Inflammatory macrophage treated with lipopolysaccharide for 1 hour (primary cell): ENCODE measurements at regions not wholly inside any gene's neighbourhood (a gene's known extent, or its start where the extent isn't known, plus 50 kb on each side); places are given as distances from the start of the nearest gene placed in this dataset.

Source experiments
- DNase-seq, 2 donors: peaks; one replicate each; pipeline ENCODE4 v3.0.0-alpha.2; 2020 to 2022

DNA sequence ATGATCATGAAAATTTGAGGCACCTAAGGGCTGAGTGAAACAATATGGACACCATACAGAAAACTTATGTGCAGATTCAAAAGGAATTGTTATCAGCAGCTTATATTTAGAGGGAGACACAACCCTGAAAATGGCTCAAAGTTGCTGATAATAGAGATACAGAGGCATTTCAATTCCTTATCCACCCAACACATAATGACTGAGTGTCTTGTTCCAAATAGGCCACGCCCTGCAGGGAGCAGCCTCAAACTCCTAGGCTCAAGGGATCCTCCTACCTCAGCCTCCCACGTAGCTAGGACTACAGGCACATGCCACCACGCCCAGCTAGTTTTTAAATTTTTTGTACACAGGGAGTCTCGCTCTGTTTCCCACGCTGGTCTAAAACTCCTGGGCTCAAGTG lies 79.0 kb downstream of the LBH start:
- DNase-seq = no peak

DNA sequence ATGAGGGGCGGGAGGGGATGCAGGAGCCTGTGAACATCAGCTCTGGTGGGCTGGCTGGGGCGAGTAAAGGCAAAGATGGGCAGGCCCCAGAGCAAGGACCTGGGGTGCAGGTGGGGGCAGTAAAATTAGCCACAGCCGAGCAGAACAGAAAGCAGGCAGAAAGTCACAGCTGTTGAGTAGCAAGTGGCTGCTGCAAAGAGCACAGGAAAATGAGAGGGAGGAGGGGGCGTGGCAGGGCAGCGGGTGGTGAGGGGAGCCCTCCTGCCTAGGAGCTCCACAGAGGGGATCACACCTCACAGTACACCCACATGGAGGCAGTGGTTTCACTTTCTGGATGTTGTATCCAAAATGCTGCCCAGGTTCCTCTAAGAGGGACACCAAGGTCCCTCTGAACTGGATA lies 79.6 kb downstream of the LBH start:
- DNase-seq = no peak

DNA sequence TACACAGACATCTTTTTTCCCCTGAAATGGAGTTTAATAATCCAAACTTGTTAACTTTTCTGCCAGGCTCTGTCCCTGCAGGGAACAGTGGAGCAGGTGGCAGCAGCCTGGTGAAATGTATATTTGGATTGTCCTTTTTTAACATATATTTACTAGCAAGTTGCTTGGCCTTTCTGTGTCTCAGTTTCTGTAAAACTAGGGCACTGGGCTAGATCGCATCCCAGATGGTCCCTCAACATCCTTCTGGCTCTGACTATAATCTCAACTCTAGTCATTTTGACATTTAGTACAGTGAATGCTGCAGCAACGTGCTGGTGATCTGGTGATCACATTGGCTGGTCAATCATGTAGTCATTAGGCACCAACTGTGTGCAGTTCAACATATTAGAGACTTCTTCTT lies 80.4 kb downstream of the LBH start:
- DNase-seq = no peak

DNA sequence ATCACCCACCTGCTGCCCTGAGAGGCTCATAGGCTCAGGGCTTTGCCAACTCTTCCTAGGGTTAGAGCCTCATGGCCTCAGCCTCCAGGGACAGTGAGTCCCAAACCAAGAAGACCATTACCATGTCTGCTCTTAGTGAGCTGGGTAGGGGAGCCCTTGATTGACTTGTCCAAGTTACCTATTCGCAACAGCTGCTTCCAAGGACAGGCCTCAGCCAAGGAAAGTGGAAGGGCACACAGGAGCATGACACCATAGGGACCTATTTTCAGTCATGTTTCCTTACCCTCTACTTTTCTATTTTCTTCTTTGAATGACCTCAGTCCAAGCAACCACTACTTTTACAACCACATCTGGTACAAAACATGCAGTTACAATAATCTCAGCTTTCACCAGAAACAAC lies 81.6 kb downstream of the LBH start:
- DNase-seq = no peak

DNA sequence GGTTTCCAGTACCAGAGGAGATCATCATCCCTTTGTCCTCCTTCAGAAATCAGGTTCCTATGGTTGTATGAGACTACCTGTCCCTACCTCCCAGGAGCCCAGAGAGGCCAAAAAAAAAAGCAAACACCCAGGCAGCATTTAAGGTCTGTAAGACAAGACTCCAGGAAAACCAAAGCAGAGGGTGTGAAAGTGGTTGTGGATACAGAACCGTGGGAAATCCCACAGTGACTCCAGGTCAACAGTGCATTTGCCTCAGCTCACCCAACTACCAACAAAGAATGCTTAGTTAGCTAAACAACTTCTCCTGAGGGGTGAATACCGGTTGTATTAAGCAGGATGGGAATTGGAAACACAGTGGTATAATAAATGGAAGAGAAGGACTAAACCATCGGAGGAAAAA lies 83.6 kb downstream of the LBH start:
- DNase-seq = no peak

DNA sequence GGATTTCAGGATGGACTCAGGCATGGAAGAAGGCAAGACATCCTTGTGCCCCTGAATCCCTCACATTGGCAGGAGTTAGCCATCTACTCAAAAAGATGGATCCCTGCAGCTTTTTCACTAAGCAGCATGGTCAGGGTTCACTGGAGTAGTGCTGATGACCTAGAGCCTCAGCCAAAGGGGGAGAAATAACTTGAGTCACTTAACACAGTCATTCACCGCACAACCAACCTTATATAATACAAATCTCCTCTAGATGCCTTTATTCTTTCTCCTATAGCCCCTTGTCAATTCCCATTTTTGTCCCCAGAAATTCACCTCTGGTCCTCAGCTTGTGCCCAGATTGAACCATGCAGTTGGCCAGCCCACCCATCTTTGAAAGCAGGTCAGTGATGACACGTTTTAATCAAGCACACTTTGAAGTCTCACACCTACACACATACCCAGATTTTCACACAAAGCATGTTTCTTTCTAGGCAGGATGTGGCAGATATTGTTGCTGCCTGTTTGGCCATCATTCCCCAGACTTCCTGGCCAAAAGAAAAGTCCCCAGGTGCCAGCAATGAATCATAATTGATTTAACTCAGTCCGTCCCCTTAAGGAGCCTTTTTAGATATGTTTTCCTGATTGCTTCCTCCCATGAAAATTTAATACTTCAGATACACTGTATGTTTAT lies 84.2 kb downstream of the LBH start:
- DNase-seq = no peak

DNA sequence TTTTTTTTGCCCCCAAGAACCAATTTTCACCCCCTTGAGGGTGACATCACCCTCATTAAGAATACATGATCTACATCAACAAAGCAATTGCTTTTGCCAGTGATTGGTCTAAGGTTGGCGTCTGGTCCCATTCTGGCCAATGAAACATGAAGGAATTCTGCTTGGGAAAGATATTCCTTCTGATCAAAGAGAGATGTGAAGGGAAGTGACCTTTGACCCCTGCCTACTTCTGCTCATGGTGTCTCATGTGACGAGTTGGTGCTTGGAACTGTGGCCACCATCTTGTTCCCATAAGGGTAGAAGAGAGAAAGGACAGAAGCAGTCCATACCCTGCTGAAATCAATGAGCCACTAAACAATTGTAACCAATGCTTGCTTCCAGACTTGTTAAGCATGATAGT lies 85.1 kb downstream of the LBH start:
- DNase-seq = no peak

DNA sequence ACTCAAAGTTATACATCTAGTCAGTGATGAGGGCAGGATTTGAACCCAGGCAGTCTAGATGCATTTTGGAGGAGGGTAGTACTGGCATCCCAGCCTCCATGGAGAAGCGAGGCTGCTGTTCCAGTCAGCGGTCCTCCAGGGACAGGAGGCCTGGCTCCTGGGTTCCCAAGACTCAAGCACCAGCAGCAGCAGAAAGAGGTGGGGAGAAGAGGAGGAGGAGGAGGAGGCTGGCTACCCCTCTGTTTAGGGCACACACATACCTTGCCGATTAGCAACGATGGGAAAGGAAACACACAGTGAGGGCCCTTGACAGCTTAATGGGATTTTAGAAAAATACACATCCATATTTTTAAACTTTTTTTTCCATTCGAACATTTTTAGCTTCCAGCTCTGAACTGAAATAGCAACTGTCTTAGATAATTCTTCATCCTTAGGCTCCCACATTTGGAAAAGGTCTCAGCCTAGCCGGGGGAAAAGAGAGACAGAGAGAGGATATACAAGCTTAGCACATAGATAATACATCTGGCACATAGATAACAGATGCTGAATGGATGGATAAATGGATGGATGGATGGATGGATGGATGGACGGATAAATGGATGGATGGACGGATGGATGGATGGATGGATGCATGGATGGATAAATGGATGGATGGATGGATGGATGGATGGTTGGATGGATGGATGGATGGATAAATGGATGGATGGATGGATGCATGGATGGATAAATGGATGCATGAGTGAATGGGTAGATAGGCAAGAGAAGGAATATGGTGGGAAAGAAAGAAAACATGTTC lies 87.9 kb downstream of the LBH start:
- DNase-seq = no peak

DNA sequence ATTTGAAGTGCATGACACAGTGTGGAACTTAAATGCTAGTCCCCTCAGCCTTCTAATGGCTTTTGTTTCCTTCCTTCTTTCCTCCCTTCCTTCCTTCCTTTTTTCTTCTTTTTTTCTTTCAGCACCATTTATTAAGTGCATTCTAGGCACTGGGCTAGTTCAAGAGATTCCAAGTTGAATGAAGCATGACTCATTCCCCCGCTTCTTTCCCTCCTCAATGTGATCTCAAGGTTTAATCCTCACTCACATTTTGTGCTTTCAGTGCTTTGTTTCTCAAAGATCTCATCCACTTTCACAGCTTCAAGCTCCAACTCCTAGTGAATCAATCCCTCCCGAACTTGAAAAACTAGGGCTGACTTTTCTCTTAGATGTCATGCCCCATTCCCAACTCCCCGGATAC lies 90.1 kb downstream of the LBH start:
- no peak for DNase-seq

DNA sequence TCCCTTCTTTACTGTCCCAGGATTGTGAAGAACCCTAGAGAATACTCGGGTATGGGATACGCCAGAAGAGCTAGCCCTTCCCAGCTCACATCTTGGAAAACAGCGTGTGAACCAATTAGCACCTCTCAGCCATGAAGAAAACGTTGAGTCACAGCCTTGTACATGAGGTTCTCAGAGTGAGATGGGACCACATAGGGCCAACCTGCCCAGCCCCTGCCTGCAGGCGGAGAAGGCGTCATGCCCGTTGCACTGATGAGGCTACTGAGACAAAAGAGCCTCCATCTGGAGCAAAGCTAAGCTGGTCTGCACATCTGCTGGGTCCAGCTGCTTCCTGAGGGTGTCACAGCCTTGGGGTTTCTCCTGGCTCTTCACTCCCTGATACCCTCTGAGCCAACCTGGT lies 92.2 kb downstream of the LBH start:
- no peak for DNase-seq

DNA sequence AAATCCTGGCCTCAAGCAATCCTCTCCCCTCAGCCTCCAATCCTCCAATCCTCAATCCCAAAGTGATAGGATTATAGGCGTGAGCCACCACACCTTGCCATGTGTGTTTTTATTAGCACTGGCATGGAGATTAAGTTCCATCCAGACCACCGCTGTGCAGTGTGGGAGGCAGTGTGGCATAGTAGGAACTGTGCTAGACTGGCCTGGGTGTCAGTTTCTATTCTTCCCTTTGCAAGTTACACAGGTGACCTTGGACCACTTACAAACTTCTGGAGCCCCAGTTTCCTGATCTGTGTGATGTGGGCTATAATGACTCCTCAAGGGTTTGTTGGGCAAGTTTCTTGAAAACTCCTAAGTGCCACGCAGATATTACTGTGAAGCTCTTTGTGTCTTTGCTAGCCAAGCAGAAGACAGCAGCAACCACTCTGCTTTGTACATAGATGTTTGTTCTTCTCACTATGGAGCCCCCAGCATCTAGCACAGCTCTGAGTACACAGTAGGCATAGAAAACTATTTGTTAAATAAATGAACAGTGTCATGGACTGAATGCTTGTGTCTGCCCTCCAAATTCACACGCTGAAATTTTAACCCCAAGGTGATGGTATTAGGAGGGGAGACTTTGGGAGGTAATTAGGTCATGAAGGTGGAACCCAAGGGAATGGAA lies 93.0 kb downstream of the LBH start:
- no peak for DNase-seq

DNA sequence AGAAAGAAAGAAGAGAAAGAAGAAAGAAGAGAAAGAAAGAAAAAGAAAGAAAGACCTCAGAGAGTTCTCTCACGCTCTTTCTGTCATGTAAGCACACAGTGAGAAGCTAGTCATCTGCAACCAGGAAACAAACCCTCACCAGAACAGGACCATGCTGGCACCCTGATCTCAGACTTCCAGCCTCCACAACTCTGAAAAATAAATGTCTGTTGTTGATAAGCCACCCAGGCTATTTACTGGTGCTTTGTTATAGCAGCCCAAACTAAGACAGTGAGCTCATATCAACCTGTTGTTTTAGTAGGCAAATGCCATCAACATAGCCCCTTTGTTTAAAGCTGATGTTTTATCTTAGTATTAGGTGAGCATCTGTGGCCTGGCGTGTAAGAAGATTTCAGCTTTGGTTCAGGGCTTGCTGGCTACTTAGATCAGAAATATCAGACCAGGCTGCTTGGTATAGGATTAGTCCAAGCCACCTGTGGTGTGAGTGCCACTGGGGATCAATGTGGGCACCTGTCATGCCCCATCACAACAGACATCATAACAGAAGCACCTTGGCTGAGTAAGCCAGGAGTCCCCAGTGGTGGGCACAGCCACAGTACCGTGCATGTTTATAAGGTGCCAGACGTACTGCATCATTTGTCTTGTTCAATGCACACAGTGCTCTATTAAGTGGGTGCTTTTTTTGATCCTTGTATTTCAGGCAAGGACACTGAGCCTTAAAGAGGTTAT lies 94.4 kb downstream of the LBH start:
- no peak for DNase-seq

DNA sequence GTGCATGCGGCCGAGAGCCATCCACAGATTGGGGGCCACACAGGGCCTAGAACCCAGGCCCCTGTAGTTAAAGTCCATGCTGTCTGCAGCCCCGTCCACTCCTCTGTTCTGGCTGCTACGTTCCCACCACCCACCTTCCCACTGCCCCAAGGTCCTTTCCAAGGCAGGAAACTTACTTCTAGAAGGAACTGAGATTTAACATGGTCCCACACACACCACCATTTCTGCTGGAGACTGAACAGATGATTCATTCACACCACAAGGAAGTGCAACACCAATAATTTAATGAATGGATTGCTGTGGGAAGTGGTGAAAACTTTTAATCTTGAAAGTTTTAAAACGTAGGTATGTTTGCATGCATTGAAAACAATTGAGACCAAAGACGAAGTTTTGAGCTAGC lies 95.2 kb downstream of the LBH start:
- DNase-seq = no peak

DNA sequence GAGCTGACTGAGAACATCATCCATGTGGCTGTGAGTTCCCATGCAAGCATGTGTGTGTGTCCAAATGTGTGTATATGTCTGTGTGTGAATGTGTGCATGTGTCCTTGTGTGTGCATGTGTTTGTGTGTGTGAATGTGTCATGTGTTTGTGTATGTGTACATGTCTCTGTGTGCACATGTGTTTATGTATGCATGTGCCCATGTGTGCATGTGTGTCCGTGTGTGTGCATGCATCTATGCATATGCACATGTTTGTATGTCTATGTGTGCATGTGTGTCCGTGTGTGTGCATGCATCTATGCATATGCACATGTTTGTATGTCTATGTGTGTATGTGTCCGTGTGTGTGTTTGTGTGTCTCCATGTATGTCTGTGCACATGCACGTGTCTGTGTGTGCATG lies 99.7 kb downstream of the LBH start:
- no peak for DNase-seq

DNA sequence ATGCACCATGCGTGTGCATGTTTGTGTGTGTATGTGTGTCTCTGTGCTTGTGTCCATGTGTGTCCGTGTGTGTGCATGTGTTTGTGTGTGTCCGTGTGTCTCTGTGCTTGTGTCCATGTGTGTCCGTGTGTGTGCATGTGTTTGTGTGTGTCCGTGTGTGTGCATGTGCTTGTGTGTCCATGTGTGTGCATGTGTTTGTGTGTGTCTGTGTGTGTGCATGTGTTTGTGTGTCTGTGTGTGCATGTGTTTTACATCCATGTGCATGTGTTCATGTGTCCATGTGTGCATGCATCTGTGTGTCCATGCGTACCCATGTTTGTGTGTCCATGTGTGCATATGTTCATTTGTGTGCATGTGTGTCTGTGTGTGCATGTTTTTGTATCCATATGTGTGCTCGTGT lies 100.5 kb downstream of the LBH start:
- no peak for DNase-seq

DNA sequence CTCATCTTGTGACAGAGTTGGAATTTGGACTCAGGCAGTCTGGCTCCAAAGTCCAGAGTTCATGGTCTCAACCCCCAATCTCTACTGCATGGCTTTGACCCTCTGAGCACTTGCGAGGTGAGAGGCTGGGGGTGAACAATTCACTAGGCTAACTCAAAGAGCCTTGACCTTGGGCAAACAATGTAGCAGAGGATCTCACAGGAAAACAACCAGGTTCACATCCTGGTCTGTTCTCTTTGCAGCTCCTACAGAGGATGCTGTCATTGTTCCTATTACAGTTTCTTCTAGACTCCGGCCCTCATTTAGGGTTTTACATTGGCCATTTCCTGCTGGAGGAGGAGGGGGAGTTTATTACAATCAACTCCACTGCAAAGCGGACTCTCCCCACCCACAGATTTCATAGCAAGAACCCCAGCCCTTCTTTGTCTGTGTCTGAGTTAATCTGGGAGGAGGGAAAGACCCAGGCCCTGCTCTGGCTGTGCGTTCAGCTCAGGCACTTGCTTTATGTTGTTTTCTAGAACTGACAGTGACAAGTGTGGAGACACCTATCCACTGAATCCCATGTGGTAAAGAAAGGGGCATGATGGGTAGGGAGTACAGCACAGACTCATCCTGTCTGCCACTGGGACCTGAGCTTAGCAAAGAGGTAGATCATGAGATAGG lies 101.6 kb downstream of the LBH start:
- DNase-seq = peak in 1 of 2 donors; percentile 7

DNA sequence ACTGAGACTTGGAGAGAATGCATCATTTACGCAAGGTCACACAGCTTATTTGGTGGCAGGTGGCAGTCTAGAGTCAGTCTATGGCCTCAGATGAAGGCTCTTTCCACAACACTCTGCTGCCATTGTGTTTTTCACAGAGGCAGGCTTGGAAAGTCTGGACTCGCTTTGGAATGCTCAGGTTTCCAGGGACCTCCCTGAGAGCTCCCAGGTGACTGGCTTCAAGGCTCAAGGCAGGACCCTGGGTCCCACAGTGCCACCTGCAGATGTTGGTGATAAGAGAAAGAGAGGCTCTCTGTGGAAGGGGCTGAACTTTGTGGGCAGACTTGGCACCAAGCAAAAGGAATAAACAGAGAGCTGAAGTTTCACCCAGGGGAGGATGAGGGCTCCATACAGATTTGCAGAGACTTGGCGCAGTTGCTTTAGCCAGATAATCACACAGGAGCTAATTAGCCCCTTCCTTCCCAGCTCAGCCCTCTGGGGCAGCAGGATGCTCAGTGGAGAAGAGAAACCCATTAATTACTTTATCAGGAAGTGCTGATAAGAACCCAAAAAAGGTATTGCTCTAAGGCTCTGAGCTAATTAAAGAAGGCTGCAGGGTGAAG lies 103.5 kb downstream of the LBH start:
- DNase-seq = no peak

DNA sequence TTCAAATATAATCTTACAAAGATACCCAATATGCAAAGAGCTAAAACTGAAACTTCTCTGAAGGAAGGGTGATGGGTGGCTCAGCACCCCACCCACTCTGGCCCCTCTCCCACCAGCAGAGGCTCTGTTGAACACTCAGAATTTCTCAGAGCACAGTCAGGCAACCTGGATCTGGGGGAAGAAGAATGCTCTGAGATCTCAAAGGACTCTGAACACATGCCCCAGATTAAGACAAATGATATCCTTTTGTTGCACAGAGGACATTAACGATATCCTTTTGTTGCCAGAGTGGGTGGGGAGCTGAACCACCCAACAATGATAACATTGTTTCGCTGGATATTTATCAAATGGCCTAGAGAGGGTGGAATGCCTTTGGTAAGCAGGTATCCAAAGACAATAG lies 104.8 kb downstream of the LBH start:
- DNase-seq = no peak

DNA sequence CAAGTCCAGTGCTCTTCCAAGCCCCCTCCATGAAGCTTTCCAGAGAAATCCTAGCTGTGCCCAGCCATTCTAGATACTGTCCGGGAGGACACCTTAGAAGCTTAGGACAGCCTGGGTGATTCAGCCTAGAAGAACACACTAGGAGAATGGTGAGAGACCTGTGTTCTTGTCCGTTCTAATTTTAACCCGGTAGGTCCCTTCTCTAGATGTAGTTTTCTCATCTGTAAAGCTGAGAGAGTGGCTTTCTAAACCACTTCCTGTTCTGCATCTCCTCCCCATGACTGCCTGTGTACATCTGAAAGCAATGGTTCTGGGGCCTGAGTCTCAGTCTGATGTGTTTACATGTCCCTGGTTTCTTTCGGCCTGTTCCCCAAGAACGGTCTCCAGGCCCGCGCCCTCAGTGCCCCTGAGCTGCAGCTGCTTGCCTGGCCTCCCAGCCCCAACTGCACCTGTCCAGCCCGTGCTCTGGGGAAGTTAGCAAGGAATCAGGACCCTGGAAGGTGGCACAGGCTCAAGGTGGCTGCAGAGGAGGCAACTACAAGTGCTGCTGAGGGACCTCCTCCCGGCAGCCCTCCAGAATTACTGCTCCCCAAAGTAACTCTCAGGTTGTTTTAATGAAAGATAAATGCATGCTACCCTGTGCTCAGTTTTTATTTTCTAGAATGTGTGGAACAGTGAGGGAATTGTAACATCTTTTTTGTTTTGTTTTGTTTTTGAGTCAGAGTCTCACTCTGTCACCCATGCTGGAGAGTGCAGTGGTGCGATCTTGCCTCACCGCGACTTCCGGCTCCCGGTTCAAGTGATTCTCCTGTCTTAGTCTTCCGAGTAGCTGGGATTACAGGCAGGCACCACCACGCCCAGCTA lies 105.9 kb downstream of the LBH start:
- no peak for DNase-seq

DNA sequence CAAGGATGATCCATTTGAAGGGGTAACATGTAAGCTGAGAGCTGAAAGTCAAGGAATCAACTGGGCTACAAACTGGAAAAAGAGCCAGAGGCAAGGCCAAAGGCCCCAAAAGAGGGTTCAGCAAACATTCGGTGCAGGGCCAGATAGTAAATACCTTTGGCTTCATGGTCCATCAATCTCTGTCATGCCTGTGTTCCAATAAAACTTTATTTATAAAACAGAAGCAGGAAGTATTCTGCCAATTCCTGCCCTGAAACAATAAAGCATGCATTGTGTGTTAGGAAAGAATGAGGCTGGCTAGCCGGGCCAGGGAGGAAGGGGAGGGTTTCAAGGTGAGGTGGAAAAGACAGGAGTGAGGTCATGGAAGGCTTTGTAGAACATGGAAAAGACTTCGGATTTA lies 107.1 kb downstream of the LBH start:
- DNase-seq = no peak

DNA sequence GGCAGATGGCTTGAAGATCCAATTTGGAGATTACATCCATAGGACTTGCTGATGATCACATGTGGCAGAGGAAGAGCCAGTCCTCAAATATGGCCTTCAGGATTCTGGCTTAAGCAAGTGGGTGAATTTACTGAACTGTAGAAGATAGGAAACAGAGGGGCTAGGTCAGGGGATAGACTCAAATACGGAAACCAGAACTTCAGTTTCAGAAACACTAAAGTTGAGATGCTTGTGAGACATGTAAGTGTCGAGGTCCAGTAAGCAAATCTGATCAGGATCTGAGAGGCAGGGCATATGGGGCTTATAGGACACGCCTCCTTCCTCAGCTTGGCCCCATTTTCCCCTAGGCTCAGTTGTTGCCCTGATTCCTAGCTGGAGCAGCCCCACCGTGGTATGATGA lies 107.7 kb downstream of the LBH start:
- DNase-seq = no peak
